Tongue (tissue), 1 donor: ENCODE measurements at regions not wholly inside any gene's neighbourhood (a gene's known extent, or its start where the extent isn't known, plus 50 kb on each side); places are given as distances from the start of the nearest gene placed in this dataset.

Source experiments
- DNase-seq: peaks from one replicate; pipeline ENCODE4 v3.0.0-alpha.2; 2015

DNA sequence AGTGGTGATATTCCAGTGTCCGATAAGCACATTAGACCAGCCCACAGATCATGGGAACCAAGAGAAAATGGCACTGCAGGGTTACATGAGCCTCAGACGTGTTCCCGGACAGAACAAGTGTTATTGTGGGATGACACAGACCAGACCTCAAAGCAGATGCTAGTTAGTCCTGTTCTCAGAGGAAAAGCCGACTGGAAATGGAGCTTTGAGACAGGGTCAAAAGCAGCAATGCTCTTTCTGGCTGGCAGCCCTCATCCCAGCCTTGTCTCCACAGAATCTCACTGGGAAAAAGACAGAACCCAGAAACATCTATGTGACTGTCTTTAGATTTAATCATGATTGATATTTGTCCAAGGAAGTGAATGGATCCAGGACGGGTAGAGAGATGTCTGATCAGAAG is 506.8 kb downstream of the INSC start:
- DNase-seq, result peak; percentile 56

DNA sequence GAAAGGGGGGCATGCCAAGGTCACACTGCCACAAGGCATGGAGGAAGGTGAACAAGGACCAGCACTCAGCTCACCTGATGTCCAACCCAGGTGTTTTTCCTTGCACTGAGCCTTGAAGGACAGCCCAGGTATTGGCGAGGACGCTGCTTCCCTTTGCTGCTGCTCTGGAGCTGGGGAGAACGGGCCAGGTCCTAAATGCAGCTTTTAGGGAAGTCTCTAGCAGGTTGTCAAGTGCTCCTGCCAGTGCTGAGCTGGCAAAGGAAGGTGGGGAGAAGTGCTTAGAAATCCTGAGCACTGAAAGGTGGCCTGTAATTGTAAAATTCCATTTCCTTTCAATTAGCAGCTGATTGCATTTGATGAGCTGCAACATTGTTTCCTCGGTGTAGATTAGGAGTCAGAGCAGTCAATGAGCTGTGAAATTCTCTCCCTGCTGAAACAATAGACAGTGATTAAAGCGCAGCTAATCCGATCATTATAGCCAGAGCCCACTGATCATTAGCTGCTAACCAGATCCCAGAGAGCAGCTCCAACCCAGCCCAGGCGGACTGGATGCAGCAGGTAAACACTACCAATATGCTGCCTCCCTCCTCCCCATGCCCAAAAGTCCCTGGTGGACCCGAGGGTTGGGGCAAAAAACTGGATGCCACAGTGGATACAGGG is 507.6 kb downstream of the INSC start:
- DNase-seq, result no peak

DNA sequence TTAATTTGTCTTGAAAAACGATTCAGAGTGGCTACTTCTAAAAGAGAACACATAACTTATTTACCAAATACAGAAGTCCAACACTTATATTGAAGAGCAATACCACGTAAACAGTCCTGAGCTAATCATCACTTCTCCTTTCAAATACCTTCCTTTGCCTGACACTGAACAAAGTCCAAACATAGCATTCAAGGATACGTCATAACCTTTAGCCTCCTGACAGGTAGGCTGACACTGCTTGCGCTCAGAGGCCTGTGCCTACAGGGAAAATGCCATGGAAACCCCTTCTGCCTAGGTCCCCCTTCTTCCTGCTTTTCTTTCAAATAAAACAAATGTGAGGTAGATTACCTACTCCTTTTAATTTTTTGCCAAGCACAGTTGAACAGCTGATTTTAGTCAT is 510.0 kb downstream of the INSC start:
- DNase-seq, result no peak

DNA sequence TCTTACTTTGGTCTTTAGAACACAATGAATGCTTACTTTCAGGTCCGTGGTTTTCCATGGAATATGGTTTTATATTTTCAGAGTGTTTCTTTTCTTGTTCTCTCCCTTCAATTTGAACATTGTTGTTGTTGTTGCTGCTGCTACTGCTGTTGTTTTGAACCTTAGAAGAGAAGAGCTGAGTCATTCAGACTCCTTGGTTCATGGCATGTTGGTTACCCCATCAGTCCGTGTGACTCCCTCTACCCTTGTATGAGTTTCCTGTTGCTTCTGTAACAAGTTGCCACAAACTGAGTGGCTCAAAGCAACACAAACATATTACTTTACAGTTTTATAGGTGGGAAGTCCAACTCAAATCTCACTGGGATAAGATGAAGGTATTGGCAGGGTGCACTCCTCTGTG is 511.0 kb downstream of the INSC start:
- no peak for DNase-seq

DNA sequence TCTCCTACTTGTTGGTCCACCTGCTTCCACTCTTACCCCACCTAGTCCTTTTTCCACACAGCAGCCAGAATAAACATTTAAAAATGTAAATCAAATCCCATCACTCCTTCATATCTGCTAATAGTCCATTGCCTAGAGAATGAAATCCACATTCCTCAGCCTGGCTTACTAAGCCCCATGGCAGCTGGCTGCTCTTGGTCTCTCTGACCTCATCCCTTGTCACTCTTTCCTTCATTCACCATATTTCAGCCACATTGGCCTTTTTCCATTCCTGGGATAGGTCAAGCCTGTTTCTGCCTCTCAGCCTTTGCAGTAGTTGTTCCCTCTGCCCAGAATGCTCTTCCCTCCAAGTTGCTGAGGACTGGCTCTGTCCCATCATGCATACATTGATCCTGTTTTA is 512.8 kb downstream of the INSC start:
- DNase-seq, result no peak

DNA sequence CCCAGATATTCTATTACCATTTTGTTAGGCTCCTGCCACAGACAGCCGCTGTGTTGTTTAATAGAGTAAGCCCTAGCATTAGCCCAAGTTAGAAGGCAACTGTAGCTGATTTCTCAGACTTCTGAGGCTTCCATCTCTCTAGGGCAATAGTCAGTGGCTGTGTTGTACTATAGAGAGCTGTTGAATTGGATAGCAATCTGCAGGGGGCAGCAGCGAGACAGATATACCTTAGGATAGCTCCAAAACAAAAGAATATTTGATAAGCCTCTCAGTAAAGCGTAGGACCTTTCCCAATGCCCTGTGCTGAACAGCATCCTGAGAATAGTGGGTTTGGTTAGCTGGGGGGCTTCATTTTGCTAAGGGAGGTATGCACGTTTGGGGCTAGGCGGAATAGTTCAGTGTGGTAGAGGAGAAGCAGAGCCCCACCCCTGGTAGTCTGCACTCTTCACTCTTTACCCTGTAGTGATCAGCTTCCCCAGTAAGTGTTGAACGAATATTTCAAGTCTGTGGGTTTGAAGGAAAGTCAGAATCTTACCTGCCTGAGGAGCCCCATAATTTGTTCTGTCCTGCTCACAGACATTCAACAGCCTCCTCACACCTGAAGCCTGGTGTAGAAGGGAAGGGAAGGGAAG is 515.1 kb downstream of the INSC start:
- DNase-seq, result no peak

DNA sequence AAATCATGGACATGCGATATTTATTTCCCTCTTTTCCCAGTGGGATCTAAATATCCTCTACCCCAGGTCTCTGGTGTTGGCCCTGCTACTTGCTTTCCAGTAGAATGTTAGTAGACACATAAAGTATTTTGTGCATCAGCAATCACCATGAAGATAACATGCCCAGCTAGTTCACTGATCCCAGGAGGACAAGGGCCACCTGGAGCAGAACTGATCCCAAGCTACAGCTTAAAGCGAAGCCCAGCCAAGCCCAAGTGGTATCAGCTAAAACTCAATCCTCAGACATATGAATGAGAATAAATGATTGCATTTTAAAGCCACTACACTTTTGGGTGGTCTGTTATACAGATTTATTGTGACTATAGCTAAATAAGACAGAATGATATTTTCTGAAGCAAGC is 516.2 kb downstream of the INSC start:
- DNase-seq, result no peak

DNA sequence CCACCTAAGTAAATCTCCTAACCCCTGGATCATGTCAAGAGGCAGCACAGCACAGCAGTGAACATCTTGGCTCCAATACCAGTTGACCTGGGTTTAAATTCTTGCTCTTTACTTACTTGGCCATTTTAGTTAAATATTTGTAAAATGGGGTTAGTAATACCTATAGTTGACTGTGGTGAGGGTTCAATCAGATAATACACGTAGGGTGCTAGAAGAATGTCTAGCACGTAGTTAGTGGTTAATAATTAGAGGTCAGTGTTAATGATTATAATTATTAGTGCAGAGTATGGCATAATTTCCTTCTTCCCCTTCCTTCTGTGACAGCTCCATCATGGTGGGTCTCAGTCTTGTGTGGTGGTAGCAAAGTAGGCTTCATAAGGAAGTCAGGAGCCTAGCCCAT is 520.8 kb downstream of the INSC start:
- no peak for DNase-seq

DNA sequence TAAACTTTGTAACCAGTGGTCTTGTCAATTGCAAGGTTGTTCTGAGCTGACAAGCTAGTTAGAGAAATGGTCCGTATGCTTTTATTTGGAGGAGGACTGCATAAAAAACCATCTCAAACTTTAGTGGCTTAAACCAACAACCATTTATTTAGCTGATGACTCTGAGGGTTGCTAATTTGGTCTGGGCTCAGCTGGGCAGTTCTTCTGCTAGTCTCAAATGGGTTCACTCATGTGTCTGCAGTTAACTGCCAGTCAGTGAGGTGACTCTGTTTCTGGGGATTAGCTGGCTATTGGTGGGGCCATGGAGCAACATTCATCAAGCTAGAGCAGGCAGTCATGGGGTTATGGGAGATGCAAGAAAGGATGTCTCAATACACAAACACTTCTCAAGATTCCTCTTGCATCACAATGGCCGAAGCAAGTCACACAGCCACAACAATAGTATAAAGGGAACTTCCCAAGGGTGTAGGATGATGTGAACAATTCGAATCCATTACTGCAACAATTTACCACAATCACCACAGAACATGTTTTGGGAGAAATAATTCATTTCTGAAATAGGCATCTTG is 521.9 kb downstream of the INSC start:
- DNase-seq, result no peak

DNA sequence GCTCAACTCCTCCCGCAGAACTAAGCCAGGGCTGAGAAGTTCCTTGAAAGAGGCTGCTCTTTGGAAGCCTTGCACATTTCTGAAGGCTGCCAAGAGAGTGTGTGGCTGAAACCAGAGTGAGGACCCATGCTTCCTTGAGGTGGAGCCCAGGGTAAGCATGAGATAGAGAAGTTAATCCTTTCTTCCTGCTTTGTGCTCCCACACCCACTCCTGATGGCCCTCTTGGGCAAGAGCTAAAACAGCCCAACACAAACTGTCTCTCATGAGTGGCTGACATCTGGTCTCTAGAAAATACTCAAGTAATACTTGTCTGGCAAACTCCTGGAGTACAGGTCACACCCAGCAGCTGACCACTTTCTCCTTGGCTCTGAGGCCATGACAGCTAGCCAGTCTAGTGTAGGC is 523.7 kb downstream of the INSC start:
- no peak for DNase-seq

DNA sequence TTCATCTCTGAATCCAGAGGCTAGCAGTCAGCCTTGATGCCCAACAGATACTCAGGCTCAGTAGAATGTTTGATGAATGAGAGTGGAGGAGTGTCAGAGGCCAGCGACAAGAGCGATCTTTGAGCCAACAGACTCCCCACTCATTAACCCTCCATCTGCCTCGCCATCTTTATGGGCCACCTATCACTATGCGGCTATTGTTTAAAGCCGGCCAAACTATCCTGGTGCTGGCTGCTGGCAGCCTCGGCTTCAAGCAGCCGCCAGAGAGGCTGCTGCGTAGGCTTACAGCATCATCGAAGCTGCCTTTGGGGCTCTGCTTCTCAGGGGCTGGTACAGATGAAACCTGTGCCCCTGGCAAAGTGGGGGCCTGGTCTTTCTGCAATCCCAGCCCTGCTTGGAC is 525.6 kb downstream of the INSC start:
- no peak for DNase-seq

DNA sequence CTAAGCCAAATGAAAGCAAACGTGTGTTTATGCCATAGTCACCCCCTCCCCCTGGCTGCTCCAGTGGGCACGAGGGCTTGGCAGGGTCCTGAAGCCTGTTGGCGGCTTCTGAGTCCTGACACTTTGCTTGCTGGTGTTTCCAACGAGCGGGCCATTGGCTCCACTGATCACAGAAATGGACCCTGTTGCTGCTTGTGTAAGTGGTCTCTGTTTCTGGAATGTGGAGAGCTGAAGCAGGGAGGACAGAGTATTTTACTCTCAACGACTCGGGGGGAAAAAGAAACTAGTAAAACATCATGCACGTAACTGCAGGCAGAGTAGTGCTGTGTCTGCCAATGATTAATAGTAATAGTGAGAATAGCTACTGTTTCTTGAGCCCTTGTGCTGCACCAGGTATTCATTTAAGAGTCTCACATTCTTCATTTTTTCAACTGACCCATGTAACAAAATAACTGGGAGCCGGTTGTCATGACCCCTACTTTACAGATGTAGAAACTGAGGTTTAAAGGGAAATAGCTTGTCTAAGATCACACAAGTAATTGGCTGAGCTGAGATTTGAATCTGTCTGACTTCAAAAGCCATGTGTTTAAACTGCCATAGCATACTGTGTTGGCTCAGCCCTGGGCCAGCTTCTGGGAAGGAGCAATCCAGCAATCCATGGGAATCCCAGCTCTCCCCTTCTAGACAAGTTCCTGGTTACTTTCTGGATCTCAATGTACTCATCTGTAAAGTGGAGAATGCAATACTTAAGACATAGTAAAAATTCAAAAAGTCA is 526.7 kb downstream of the INSC start:
- DNase-seq, result peak; percentile 51

DNA sequence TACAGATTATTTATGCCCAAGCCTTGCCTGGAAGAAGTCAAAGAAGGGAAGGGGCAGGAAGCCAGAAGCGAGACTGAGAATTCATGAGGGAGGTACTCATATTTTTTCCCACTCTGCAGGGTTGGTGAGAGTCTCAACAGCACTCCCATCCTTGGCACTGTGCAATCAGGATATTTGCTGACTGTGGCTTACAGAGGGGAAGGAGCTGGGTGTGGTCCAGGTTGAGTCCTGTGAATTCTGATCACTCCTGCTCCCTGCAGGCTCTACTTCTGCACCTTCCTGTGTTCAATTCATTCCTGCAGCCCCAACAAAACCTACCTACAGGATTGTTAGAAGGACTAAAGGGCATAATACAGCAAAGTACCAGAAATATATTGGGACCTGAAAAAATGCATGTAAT is 530.5 kb downstream of the INSC start:
- no peak for DNase-seq

DNA sequence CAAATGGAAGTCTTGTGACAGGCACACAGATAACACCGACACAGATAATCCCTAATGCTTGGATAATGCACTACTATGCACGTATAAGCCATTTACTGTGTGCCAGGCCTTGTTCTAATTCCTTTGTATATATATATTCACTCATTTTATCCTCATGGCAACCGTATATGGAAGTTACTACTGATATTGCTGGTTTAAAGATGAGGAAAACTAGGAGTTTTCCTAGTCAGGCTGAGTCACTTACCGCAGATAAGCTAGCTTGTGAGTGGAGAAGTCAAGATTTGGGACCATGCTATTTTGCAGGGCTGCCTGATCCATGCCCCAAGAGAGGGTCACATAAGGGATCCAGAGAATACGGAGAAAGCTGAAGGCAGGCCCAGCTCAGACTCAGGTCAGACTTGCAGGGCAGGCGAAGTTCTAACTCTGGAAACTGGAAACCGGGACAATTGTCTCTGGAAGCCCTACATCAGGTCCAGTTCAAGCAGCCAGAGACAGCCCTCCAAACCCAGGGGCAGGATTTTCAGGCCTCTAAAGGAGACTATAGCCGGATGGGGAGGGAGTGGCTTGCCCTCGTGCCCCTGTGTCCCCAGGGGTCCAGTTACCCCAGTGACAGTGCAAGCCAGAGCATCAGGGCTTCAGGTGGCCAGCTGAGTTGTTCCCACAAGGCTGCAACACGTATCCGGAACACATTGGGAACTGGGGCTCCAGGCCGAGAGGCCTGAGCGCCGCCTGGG is 534.8 kb downstream of the INSC start:
- no peak for DNase-seq

DNA sequence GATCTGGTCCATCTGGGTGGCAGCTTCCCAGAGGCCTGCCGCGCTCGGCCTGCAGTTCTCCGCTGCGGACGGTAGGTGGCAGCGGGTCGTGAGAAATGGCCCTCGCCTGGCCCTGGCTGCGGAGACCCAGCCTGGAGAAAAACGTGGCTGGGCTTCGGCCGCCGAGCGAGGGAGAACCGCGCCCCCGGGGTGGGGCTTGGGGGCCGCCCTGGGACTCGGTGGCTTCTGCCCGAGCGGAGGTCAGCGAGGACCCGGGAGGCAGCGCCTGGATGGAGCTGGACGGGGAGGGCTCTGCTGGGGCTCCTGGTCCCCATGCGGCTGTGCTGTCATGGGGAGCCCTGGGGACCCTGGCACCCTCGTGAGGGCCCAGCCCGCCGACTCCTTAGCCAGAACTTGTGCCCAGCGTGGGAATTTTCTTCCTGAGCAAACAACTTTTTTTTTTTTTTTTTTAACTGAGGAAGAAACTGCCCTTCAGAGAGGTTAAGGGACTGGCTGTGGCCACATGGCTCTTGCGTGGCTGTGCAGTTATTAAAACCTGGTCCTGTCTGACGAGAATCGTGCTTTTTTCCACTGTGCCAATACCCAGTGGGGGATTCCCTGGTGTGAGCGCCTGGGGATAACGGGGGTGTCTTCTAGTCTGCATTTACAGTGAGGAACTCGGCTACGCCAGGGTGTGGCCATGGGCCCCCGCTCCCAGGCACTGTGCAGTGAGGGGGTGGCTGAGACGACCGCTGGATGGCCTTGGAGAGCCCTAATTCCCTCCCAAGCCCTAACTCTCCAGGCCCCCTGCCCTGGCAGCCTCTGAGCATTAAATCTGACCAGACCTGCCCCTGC is 535.6 kb downstream of the INSC start:
- peak; percentile 97 for DNase-seq

DNA sequence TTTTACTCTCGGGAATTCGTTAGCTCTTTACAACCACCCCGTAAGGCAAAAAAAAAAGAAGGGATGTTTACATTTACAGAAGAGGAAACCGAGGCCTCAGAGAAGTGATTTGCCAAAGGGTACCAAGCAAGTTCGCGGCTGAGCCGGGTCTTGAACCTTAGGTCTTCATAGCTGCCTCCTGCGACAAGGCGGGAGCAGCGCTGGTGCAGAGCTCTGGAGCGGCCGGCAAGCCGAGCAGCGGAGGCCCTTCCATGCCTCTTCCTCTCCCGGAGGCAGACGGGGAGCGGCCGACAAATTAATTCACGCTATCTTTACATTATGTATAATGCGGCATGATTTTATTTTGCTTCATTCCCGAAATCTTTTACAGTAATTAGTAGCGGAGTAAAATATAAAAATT is 536.3 kb downstream of the INSC start:
- DNase-seq, result peak; percentile 10

DNA sequence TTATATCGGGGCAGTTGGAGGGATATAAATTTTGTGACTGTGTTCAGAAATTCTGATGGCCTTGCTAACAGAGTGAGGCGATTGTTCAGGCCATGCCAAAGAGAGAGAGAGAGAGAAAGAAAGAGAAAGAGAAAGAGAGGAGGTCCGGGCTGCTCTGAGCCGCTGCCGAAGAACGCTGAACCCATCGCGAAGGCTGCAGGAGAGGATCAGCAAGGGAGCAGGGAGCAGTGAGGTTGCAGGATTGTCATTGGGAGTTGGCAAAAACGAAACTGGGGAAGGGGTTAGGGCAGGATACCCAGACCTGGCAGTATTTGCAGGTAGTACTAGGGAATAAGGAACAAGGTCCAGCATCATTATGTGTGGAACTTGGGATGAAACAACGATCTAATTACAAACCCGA is 537.1 kb downstream of the INSC start:
- peak; percentile 22 for DNase-seq

DNA sequence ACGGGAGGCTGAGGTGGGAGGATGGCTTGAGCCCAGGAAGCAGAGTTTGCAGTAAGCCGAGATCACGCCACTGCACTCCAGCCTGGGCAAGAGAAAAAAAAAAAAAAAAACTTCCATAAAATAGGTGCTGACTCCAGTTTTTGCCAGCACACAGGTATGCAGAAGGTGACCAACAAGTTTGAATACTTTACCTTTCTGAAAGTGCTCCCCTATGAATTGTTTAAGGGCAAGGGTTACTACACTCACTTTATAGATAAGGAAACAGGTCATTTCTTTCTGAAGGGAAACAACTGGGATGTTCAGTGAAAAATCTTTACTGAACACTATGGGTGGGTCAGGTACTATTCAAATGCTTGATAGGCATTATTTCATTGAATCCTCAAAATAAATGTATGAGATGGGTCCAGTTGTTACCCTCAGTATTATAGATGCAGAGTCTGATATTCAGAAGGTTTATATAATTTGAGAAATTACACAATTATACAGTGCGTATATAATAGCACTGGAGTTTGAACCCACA is 538.5 kb downstream of the INSC start:
- DNase-seq, result no peak

DNA sequence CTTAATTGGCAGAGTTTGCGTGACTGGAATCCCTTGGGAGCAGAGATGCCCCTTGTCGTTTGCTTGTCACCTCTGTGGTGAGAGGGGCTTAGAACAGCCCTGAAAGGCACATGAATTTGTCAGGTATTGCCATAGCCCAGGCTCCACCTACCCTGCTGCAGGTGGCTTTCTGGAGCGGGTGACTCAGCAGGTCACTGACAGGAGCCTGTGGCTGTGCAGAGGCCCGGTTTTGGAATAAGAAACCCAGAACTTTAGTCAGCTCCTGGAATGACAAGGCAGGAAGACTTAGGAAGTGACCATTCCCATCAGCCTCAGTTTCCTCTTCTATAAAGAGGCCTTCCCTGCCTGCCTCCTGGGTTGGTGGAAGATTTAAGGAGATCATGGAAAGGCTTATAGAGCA is 539.7 kb downstream of the INSC start:
- no peak for DNase-seq

DNA sequence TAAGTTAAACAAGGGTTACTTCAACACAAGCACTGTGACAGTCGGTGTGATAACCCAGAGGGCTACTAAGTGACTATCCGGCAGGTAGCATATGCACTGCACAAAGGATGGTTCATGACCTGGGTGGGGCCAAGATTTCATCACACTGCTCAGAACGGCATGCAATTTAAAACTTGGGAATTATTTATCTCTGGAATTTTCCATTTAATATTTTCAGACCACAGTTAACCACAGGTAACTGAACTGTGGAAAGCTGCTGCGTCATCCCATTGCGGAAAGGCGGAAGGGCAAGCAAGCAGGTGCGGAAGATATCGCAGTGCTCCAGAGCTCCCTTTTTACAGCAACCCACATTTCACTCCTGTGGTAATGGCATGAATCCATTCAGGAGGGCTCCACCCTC is 540.8 kb downstream of the INSC start:
- DNase-seq, result no peak

DNA sequence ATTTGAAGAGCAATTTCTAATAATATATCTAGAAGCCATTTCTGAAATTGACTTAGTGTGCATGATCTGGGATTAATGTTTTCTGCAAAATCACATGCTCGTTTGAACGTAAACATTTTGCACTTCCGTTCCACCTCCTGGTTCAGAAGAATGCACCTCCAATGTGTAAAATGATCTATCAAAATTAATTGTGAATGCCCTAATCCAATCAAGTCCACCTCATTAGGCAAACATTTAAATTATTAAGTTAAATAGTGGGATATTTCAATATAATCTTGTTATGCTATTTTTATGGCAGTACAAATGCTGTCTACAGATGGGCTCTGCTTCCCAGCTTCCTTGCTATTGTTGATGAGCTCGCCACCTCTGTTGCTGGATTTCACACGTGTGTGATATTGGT is 542.5 kb downstream of the INSC start:
- DNase-seq, result no peak

DNA sequence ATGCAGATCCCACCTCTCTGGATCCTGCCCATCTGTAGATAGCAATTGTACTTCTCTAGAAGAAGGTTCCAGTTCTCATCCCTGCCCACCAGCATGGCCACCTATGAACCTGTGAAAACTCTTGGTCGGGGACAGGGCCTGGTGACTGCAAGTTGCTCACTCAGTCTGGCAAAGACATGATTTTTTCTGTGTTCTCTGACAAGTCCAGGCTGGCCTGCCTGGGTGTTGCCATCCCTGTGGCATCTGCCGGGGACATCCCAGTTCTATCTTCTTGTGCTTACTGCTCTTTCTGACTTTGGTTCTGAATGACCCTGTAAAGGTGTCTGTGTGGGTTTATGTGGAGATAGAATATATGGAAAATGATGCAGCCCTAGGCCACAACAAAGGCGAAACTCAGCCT is 545.8 kb downstream of the INSC start:
- DNase-seq, result no peak
